CD4-positive, alpha-beta T cell (primary cell): ENCODE measurements at regions not wholly inside any gene's neighbourhood (a gene's known extent, or its start where the extent isn't known, plus 50 kb on each side); places are given as distances from the start of the nearest gene placed in this dataset.

Experiments used
- ATAC-seq: fragments of 200-7000 bp; cut with Tn5 transposase; one replicate; pipeline ENCODE4 v1.10.0; 2022; ENCODE audit warnings: mild to moderate bottlenecking; ENCODE audit not compliant: poor library complexity
- CTCF ChIA-PET: fragments of 350-600 bp; sonication (Branson Sonifier 250); formaldehyde crosslinking; loops from one replicate; lab custom pipeline; 2021; ENCODE audit warnings: antibody characterized with exemption, inconsistent platforms; lab: Charles Lee
- POLR2A ChIA-PET: fragments of 350-600 bp; sonication (Branson Sonifier 250); formaldehyde crosslinking; loops from one replicate; lab custom pipeline; 2021; ENCODE audit warnings: antibody characterized with exemption, inconsistent platforms; lab: Charles Lee
- DNase-seq, 14 experiments: peaks; one replicate each; pipeline ENCODE4 v3.0.0-alpha.2; 2013 to 2020; ENCODE audit warnings: mixed read lengths in 2 of 14
- H3K27ac ChIP-seq, 2 donors: one replicate each; pipeline versions ENCODE4 v1.5.1 to v1.7.0; 2013; ENCODE audit warnings: low read length in 2 of 2, low read depth in 1 of 2, mild to moderate bottlenecking in 1 of 2
- H3K27me3 ChIP-seq, 2 experiments: 1 replicate in 1 of 2; 2 replicates in 1 of 2; pipeline versions ENCODE4 v1.6.1 to v1.7.0; 2013; ENCODE audit warnings: low read length in 2 of 2, control low read depth in 1 of 2, mild to moderate bottlenecking in 1 of 2, moderate library complexity in 1 of 2; ENCODE audit not compliant: insufficient read depth in 2 of 2, control insufficient read depth in 1 of 2
- H3K36me3 ChIP-seq: one replicate; pipeline ENCODE4 v1.6.1; 2013; ENCODE audit warnings: low read length, control low read depth; ENCODE audit not compliant: insufficient read depth
- H3K4me1 ChIP-seq: one replicate; pipeline ENCODE4 v1.6.1; 2013; ENCODE audit warnings: low read length, control low read depth; ENCODE audit not compliant: insufficient read depth
- H3K4me3 ChIP-seq: one replicate; pipeline ENCODE4 v1.5.1; 2013; ENCODE audit warnings: mild to moderate bottlenecking, low read length, moderate library complexity
- H3K9me3 ChIP-seq, 2 experiments: 1 replicate in 1 of 2; 2 replicates in 1 of 2; pipeline versions ENCODE4 v1.6.1 to v1.7.0; 2013; ENCODE audit warnings: low read length in 2 of 2, mild to moderate bottlenecking in 2 of 2, control low read depth in 1 of 2, moderate library complexity in 1 of 2; ENCODE audit not compliant: control insufficient read depth in 1 of 2, insufficient read depth in 1 of 2
- H3K27ac Mint-ChIP-seq: one replicate; pipeline ENCODE4 v1.8.0; 2020; ENCODE audit warnings: mixed read lengths
- H3K27me3 Mint-ChIP-seq: one replicate; pipeline ENCODE4 v1.8.0; 2021; ENCODE audit warnings: mixed read lengths
- H3K36me3 Mint-ChIP-seq: one replicate; pipeline ENCODE4 v1.8.0; 2021; ENCODE audit warnings: low read depth, mixed read lengths
- H3K4me1 Mint-ChIP-seq: one replicate; pipeline ENCODE4 v1.8.0; 2021; ENCODE audit warnings: low read depth, mixed read lengths
- H3K4me3 Mint-ChIP-seq: one replicate; pipeline ENCODE4 v1.8.0; 2020; ENCODE audit warnings: mild to moderate bottlenecking, mixed read lengths
- H3K9me3 Mint-ChIP-seq: one replicate; pipeline ENCODE4 v1.8.0; 2020; ENCODE audit warnings: mixed read lengths
- intact Hi-C, 2 experiments: fragments of 100-400 bp; cut with DNase I in 1 of 2; cut with micrococcal nuclease in 1 of 2; formaldehyde crosslinking; loops; one replicate each; pipeline versions ENCODE4 v1.15.1 to v1.9.0; 2023 to 2025; cut with DNase I, micrococcal nuclease
- TF ChIP-seq, protein P1 (sequence below): fragments of 200-600 bp; IDR thresholded peaks from one replicate; pipeline ENCODE4 v1.8.0; 2022; ENCODE audit warnings: antibody characterized with exemption, mild to moderate bottlenecking

DNA sequence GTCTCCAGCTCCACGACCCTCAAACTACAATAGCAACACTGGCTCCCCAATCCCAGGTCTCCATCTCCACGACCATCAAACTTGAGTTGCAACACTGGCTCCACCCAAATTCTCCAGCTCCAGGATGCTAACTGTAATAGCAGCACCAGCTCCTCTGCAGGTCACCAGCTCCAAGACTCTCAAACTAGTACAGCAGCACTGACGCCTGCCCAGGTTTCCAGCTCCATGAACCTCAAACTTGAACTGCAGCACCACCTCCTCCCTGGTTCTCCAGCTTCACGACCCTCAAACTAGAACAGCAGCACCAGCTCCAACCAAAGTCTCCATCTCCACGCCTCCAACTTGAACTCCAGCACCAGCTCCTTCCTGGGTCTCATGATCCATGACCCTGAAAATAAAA lies 353.8 kb downstream of the PREX1 start:
- Histone ChIP-seq H3K4me1 (no peaks in the 10 kb centered on the region), H3K27me3 (peaks cover 0 to 17% of the 10 kb centered on the region in 2 experiments), H3K4me3 (no peak overlapping the region), H3K9me3 (peaks cover 0 to 11% of the 10 kb centered on the region in 2 experiments), H3K27ac (no peak overlapping the region), H3K36me3 (no peaks in the 10 kb centered on the region)
- CTCF ChIA-PET = no interaction called here
- H3K36me3 Mint-ChIP-seq = no peaks in the 10 kb centered on the region
- H3K4me3 Mint-ChIP-seq = no peak overlapping the region
- no peaks in the 10 kb centered on the region for H3K9me3 Mint-ChIP-seq
- no peak for ATAC-seq
- no peak overlapping the region for H3K27ac Mint-ChIP-seq
- H3K27me3 Mint-ChIP-seq = peaks cover 18% of the 10 kb centered on the region
- intact Hi-C loops = no loop called here
- DNase-seq = no peak
- H3K4me1 Mint-ChIP-seq = no peaks in the 10 kb centered on the region
- POLR2A ChIA-PET = no interaction called here
- TF ChIP-seq, protein P1, sequence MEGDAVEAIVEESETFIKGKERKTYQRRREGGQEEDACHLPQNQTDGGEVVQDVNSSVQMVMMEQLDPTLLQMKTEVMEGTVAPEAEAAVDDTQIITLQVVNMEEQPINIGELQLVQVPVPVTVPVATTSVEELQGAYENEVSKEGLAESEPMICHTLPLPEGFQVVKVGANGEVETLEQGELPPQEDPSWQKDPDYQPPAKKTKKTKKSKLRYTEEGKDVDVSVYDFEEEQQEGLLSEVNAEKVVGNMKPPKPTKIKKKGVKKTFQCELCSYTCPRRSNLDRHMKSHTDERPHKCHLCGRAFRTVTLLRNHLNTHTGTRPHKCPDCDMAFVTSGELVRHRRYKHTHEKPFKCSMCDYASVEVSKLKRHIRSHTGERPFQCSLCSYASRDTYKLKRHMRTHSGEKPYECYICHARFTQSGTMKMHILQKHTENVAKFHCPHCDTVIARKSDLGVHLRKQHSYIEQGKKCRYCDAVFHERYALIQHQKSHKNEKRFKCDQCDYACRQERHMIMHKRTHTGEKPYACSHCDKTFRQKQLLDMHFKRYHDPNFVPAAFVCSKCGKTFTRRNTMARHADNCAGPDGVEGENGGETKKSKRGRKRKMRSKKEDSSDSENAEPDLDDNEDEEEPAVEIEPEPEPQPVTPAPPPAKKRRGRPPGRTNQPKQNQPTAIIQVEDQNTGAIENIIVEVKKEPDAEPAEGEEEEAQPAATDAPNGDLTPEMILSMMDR = no peak

DNA sequence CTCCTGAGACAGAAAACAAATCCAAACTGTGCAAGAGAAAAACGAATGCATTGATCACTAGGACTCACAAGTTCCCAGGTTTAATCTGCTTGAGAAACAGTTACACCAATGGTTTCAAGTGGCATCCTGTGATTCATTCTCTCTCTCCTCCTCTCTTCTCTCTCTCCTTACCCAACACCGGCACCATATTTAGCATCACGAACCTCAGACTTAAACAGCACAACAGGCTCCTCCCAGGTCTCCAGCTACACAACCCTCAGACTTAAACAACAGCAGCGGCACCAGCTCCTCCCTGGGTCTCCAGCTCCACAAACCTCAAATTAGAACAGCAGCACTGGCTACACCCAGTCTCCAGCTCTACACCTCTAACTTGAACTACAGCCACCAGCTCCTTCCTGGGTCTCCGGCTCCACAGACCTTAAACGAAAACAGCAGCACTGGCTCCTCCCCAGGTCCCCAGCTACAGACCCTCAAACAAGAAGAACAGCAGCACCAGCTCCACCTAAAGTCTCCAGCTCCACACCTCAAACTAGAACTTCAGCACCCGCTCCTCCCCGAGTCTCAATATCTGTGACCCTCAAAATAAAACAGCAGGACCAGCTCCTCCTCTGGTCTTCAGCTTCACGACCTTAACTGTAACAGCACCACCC lies 355.9 kb downstream of the PREX1 start:
- Mint-ChIP-seq H3K4me1 (no peaks in the 10 kb centered on the region), H3K36me3 (no peaks in the 10 kb centered on the region), H3K27ac (no peak overlapping the region), H3K27me3 (peaks cover 8% of the 10 kb centered on the region), H3K9me3 (no peaks in the 10 kb centered on the region), H3K4me3 (no peak overlapping the region)
- DNase-seq (no peak), ATAC-seq (no peak)
- peaks cover 0 to 9% of the 10 kb centered on the region in 2 experiments for H3K9me3 ChIP-seq
- H3K27ac ChIP-seq = no peak overlapping the region
- CTCF ChIA-PET = no interaction called here
- no peaks in the 10 kb centered on the region for H3K27me3 ChIP-seq
- no peaks in the 10 kb centered on the region for H3K4me1 ChIP-seq
- POLR2A ChIA-PET = no interaction called here
- H3K4me3 ChIP-seq = no peak overlapping the region
- intact Hi-C loops = no loop called here
- TF ChIP-seq, protein P1 = no peak
- no peaks in the 10 kb centered on the region for H3K36me3 ChIP-seq

DNA sequence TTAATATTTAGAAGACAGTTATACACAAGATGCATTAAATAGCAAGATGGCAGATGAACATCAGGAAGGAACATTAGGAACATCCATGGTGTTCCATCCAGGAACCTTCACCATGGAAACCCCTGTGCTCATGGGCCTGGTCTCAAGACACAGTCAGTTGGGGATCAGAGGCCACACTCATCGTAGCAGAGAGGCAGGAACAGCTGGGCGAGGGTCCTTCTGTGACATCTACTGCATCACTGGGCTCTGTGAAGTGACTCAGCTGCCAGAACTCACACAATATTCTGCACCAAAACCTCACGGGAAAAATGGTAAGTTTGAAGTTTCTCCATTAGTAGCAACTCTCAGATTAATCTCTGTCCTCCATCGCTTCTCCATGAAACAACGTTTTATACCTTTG lies 356.6 kb downstream of the PREX1 start:
- H3K9me3 Mint-ChIP-seq = no peaks in the 10 kb centered on the region
- H3K27me3 ChIP-seq = no peaks in the 10 kb centered on the region
- intact Hi-C loops = no loop called here
- H3K4me1 Mint-ChIP-seq = no peaks in the 10 kb centered on the region
- no peak for ATAC-seq
- no peaks in the 10 kb centered on the region for H3K4me1 ChIP-seq
- H3K4me3 Mint-ChIP-seq = no peak overlapping the region
- H3K4me3 ChIP-seq = no peak overlapping the region
- H3K9me3 ChIP-seq = peaks cover 0 to 4% of the 10 kb centered on the region in 2 experiments
- H3K36me3 Mint-ChIP-seq = no peaks in the 10 kb centered on the region
- ChIA-PET CTCF (no interaction called here), POLR2A (no interaction called here)
- TF ChIP-seq, protein P1 = no peak
- peaks cover 5% of the 10 kb centered on the region for H3K27me3 Mint-ChIP-seq
- no peak overlapping the region for H3K27ac Mint-ChIP-seq
- DNase-seq = no peak
- H3K36me3 ChIP-seq = no peaks in the 10 kb centered on the region
- H3K27ac ChIP-seq = no peak overlapping the region
